Astrocyte (in vitro differentiated cells and primary cell): ENCODE measurements at regions not wholly inside any gene's neighbourhood (a gene's known extent, or its start where the extent isn't known, plus 50 kb on each side); places are given as distances from the start of the nearest gene placed in this dataset.

Source experiments
- EZH2 ChIP-seq: IDR thresholded peaks from 2 replicates; pipeline ENCODE4 v1.6.1; 2012; ENCODE audit warnings: mild to moderate bottlenecking, low read length, inconsistent platforms; ENCODE audit not compliant: insufficient read depth
- TF ChIP-seq, protein P1 (sequence below): IDR thresholded peaks from 2 replicates; pipeline ENCODE4 v1.5.1; 2011; ENCODE audit warnings: low read depth, mild to moderate bottlenecking, inconsistent platforms, low read length, moderate library complexity; ENCODE audit not compliant: insufficient read depth

DNA sequence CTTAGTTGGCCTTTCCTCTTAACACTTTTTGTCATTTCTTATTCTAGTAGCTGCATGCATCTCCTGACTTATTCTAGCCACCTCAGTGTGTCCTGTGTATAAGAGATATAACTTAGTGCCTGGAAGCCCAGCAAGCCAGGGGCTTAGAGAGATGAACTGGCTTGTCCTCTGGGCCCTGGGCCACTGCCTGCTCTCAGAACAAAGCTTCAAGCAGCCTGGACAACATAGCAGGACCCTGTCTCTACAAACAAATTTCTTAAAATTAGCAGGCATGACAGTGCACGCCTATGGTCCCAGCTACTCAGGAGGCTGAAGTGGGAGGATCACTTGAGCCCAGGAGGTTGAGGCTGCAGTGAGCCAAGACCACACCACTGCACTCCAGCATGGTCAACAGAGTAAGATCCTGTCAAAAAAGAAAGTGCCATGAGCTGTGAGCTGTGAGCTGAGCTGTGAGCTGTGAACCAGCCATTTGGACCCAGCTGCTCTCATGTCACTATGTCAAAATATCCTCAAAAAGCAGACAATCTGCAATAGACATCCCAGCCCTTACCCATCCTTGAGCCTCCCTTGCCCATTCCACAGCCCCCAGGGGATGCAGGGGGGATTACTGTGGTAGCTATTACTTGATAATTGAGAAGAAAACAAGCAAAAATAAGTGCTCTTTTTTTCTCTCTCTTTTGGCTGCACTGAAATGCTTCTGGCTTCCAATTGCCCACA lies 174.5 kb downstream of the OPA1 start:
- TF ChIP-seq, protein P1, sequence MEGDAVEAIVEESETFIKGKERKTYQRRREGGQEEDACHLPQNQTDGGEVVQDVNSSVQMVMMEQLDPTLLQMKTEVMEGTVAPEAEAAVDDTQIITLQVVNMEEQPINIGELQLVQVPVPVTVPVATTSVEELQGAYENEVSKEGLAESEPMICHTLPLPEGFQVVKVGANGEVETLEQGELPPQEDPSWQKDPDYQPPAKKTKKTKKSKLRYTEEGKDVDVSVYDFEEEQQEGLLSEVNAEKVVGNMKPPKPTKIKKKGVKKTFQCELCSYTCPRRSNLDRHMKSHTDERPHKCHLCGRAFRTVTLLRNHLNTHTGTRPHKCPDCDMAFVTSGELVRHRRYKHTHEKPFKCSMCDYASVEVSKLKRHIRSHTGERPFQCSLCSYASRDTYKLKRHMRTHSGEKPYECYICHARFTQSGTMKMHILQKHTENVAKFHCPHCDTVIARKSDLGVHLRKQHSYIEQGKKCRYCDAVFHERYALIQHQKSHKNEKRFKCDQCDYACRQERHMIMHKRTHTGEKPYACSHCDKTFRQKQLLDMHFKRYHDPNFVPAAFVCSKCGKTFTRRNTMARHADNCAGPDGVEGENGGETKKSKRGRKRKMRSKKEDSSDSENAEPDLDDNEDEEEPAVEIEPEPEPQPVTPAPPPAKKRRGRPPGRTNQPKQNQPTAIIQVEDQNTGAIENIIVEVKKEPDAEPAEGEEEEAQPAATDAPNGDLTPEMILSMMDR: no peak
- no peak for TF ChIP-seq EZH2
